ENCODE measurements at regions not wholly inside any gene's neighbourhood (a gene's known extent, or its start where the extent isn't known, plus 50 kb on each side); places are given as distances from the start of the nearest gene placed in this dataset.
"Not testable (repeated sequence)": the region's sequence is repeated elsewhere in the genome, so short reads cannot be mapped to it uniquely, and the experiment has no call there.

DNA sequence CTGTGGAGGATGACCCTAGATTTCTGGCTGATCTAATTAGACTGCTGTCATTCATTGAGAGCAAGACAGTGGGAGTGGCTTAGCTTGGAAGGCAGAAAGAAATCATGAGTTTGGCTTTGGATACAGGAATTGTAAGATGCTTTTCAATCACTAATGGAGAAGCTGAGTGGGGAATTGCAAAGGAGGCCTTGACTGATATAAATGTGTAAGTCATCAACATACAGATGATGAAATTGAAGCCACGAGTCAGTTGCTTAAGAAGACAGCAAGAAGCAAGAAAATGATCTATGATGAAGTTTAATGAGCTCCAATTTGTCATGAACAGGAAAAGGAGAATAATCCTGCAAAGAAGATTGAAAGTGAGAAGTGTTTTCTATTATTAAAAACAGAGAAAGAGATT, 136.7 kb upstream of the C1QTNF7 start:
- DNase-seq (ENCODE audit: low spot score), result no peak

- no peak for DNase-seq (ENCODE audit: low spot score)
Observed at GRCh38 chr4:15293711-15294110, 134.1 kb upstream of the C1QTNF7 start.

- DNase-seq (ENCODE audit: low spot score), result no peak
Observed at GRCh38 chr4:15294202-15294601, 133.6 kb upstream of the C1QTNF7 start.

DNA sequence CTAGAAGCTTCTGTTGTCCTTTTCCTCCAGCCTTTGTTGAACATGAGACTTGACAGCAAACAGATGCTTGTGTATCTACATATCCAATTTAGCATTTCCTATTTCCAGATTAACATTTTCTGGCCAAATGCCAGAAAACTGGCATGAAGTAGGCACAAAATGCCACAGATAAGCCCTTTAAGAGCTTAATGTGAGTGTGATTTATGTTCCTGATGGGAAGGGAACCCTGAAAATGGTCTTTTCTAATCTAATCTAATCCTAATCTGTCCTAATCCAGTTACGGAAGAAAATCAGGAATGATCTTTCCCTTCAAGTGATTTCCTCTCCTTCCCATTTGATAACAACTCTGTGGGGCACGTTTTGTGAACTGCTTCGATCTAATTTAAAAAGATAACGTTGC, 133.0 kb upstream of the C1QTNF7 start:
- DNase-seq (ENCODE audit: low spot score), result no peak

DNA sequence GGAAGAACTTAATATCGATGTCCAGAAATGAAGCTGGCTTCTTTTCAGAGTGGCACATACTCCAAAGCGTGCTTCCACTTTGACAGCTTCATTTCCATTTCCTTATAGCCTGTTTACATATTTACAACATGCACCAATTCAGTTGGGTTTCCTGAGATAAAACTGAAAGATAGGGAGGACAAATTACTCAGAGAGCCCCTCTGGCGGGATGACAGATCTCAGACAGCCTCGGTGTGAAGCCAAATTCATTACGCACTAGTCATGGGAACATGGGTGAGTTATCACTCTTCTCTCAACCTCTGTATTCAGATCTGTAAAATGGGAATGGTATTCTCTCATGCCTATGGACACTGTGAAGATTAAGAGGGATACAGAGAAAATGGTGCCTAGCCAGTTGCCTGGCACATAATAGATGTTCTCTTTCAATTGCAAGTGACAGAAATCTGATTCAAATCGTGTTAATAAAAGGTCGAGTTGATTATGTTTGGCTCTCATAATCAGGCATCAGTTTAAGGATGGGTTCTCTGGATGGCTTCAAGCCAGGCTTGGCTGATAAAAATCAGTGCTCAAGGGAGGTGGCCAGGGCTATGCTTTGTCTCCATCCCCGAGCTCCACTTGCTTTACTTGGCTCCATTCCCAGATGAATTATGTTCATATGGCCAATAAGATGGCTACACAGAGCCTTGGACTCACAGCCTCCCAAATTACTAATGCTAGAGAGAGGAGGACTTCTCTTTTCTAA, 132.2 kb upstream of the C1QTNF7 start:
- DNase-seq (ENCODE audit: low spot score), result no peak

DNA sequence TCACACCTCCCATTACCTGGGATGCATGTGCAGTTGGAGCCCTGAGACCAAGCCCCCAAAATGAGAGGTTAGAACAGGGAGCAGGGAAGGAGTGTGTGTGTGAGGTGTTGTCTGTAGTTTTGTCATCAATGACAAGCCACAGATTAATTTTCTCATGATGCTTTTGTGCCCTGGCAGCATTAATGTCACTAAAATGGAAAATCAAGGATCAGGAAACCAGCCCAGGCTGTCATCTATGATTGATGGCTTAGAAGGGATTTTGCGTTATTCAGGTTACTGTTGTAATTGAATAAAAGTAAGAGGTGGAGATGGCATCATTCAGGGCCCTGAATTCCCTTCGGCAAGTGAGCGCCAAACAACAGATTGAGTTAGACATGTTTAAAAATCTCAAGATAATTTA, 130.5 kb upstream of the C1QTNF7 start:
- no peak for DNase-seq (ENCODE audit: low spot score)

DNA sequence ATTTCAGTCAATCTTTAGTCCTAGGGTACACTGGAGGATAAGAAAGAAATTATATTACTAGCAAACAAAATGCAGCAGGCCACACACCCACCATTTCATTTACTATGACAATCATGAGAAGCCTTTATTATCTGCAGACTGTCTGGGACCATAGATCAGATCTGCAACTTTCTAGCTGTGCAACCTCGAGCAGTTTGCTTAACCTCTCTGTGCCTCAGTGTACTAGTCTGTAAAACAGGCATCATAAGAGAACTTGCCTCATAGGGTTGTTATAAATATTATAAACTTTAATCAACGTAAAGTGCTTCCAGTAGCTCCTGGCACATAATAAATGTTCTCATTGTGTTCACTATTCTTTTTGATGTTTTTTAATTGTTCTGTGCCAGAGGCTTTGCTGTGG, 128.2 kb upstream of the C1QTNF7 start:
- DNase-seq (ENCODE audit: low spot score), result no peak

GRCh38 chr4:15303052-15303641, 124.7 kb upstream of the C1QTNF7 start:
- DNase-seq (ENCODE audit: low spot score), result no peak

DNA sequence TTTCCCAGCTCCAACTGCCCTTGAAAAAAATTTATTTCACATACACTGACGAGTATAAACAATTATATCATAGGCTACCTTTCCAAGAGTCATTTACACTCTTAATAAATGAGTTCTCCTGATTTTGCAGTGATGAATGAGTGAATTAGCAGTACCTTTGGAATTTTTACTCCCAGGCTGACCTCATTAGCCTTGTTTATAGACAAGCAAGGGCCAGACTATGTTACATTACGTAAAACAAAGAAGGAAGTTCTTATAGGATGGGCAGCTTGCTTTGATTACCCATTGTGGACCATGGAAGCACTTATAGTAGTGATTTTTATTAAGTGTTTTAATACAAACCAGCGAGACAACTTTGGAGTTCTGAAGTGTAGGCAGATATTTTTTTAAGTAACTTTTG, 112.9 kb upstream of the C1QTNF7 start:
- DNase-seq (ENCODE audit: low spot score), result no peak

GRCh38 chr4:15317246-15317645, 110.6 kb upstream of the C1QTNF7 start:
- no peak for DNase-seq (ENCODE audit: low spot score)

GRCh38 chr4:15318621-15319348, 109.0 kb upstream of the C1QTNF7 start:
- no peak for DNase-seq (ENCODE audit: low spot score)

DNA sequence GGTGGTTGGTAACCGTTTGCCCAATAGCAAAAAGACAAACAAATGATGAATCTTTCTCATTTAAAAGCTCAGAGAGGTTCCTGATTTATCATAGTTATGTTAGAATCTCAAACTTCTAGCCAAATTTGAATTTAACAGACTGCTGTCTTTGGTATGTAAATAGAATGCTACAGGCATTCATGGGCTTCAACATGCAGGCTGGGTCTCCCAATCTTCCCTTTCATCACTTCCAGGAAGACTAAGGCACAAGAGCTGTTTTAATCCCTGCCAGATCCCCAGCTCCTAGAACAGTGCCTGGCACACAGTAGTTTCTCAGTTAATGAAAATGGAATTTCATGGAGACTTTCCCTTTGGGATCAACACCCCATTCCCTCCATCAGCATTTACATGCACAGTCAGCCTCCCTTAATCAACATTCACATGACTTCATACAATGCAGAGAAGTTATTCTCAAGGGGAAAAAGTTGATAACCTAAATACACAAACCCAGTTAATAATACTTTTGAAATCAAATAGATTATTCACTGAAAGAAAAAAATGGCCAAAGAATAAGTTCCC, 107.6 kb upstream of the C1QTNF7 start:
- no peak for DNase-seq (ENCODE audit: low spot score)

GRCh38 chr4:15322006-15322405, 105.8 kb upstream of the C1QTNF7 start:
- no peak for DNase-seq (ENCODE audit: low spot score)

DNA sequence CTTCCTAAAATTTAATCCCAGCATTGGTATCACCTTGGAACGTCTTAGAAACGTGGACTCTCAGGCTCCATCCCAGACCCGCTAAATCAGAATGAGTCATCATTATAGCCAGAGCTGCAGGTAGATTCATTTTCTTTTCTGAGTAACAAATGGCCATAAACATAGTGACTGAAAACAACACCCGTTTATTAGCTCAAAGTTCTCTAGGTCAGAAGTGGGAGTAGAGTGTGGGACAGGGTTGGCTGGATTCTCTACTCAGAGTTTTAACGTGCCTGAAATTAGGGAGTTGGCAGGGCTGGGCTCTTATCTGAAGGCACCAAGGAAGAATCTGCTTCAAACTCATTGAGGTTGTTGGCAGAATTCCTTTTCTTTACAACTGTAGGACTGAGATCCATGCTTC, 101.8 kb upstream of the C1QTNF7 start:
- no peak for DNase-seq (ENCODE audit: low spot score)

DNA sequence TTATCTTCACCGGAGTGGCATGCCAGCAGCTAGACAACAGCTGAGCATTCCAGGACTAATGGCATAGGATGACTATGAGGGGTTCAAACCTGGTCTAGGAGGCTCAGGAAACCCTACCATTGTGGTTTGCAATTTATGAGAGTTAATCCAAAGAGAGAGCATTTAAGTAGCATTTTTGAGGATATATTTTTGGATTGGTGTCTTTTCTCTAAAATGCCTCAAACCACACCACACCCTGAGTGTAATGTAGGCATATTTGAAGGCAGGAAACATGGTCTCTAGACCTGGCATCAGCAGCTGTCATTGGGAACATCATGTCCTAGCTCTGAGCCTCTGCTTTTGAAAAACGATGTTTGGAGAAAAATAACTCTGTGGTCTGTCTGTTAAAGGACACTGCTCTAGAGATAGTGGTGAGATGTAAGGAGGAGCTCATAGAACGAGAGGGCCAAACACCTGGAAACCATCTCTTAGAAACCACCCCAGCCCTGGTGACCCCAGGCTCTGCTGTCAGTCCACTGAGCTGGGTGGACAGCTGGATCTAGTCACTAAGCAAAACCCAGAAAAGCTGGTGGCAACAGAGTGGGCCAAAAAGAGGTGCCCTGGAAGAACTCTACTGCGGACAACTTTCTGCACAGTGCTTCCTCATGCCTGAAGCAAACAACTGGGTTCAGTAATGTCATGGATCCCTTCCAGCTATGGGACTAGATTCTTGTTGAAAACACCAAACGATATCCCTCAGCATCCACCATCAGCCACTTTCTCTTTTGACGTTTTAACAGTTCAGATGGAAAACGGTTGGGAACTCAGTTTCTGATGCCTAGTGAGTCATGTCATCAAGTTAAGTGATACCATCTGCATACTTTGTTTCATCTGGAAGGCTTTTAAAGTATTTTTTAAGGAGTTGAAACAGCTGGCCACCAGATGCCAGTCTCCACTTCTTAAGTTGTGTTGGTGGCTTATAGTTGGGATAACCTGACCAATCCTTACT, 100.2 kb upstream of the C1QTNF7 start:
- DNase-seq (ENCODE audit: low spot score), result no peak

DNA sequence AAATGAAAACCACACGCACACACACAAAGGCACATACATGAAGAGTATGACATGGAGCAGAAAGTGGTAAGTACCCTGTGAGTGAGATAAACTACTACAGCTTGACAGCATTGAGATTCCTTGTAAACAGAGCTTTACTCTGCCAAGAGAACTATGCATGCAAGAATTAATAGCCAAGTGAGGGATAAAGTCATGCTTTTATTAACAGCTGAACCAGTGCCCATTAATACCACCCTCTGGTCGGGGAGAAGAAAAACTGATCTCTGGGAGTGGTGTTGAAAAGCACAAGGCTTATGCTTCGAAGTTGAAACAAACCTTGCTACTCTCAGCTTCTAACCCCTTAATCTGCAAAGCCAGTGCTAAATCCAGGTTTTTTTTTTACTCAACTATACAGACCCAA, 95.9 kb upstream of the C1QTNF7 start:
- DNase-seq (ENCODE audit: low spot score), result no peak

DNA sequence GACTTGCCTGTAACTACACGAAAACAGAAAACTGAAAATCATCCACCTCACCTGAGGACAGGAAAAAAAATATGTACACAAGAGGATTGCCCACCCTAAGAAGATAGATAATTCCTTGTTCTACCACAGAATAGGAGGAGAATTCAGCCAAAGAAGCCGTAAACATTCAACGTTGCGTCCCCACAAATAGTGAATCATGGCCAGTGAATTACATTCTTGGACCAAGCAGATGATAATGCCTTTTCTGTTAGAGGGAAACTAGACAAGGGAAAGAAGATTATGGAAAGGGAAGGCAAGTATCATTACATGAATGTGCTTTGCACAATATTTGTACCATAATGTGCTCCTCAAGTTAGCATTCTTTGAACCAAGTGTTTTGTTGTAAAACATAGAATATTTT, 95.5 kb upstream of the C1QTNF7 start:
- DNase-seq (ENCODE audit: low spot score), result no peak

- no peak for DNase-seq (ENCODE audit: low spot score)
Observed at GRCh38 chr4:15333692-15334633, 93.9 kb upstream of the C1QTNF7 start.

DNA sequence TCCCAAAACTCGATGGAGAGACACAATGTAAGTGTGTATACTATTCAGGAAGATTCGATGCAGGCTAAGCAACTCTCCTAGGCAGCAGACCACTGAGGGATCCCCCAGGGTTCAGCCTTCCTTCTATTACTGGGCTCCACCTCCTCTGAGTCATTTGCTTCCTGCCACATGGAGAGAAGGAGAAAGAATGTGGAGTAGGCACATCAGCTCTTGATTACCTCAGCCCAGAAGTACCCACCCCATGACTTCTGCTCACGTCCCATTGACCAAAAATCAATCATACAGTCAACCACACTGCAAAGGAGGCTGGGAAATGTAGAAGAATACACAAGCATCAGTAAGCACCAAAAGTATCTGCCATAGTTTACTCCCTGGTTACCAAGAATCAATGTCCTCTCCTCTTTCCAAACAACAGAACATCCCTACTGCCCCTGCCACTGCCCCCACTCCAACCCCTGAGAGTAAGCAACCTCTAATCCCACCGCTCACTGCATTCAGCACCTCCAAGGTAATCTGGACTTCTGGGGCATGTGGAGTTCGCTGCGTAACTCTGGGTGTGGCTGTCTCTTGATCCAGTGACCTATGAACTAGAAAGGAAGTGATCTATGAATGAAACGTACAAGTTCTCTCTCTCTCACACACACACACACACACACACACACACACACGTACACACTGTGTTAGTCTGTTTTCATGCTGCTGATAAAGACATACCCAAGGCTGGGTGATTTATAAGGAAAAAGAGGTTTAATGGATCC, 91.2 kb upstream of the C1QTNF7 start:
- DNase-seq (ENCODE audit: low spot score), result no peak

DNA sequence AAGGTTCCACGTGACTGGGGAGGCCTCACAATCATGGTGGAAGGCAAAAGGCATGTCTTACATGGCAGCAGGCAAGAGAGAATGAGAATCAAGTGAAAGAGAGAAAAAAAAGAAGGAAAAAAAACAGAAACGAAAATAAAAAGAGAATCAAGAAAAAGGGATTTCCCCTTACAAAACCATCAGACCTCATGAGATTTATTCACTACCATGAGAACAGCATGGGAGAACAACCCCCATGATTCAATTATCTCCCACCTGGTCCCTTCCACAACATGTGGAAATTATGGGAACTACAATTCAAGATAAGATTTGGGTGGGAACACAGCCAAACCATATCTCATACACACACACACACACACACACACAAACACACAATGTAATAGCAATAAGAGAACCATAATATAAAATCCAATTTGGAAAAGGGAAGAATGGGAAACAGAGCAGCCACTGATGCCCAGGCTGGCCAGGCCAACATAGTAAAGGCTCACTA, 90.6 kb upstream of the C1QTNF7 start:
- not testable (repeated sequence) for DNase-seq (ENCODE audit: low spot score)

All from NAMALWA (cell line).